Suppressor macrophage (primary cell): ENCODE measurements at regions not wholly inside any gene's neighbourhood (a gene's known extent, or its start where the extent isn't known, plus 50 kb on each side); places are given as distances from the start of the nearest gene placed in this dataset.

ENCODE experiments used
- DNase-seq, 4 experiments: peaks; one replicate each; pipeline ENCODE4 v3.0.0-alpha.2; 2020 to 2022

GRCh38 chr11:10387206-10388083 is 67.6 kb upstream of the AMPD3 start:
- DNase-seq: no peak

- DNase-seq: no peak
These were observed 67.0 kb upstream of the AMPD3 start for GRCh38 chr11:10388101-10388500.

GRCh38 chr11:10388574-10388973 is 66.5 kb upstream of the AMPD3 start:
- no peak for DNase-seq

- DNase-seq: no peak
These were observed 64.7 kb upstream of the AMPD3 start for GRCh38 chr11:10390375-10390774.

GRCh38 chr11:10392095-10393079 is 62.7 kb upstream of the AMPD3 start:
- no peak for DNase-seq

GRCh38 chr11:10394229-10395101 is 60.6 kb upstream of the AMPD3 start:
- DNase-seq: no peak

GRCh38 chr11:10395166-10395897 is 59.7 kb upstream of the AMPD3 start:
- peak in 3 of 4 experiments; percentile 38 to 44 (median 39) for DNase-seq

- no peak for DNase-seq
These were observed 58.3 kb upstream of the AMPD3 start for GRCh38 chr11:10396771-10397170.

GRCh38 chr11:10397226-10397987 is 57.7 kb upstream of the AMPD3 start:
- no peak for DNase-seq

- DNase-seq: peak; percentile 85 to 94 (median 92)
These were observed 56.5 kb upstream of the AMPD3 start for GRCh38 chr11:10398525-10398924.

GRCh38 chr11:10400856-10401255 is 54.2 kb upstream of the AMPD3 start:
- DNase-seq: peak; percentile 48 to 82 (median 62)

GRCh38 chr11:10401256-10401655 is 53.8 kb upstream of the AMPD3 start:
- peak in 3 of 4 experiments; percentile 23 to 53 (median 28) for DNase-seq

GRCh38 chr11:10401696-10402392 is 53.2 kb upstream of the AMPD3 start:
- DNase-seq: peak in 1 of 4 experiments; percentile 33
